ENCODE measurements at regions not wholly inside any gene's neighbourhood (a gene's known extent, or its start where the extent isn't known, plus 50 kb on each side); places are given as distances from the start of the nearest gene placed in this dataset.
"Not testable (repeated sequence)": the region's sequence is repeated elsewhere in the genome, so short reads cannot be mapped to it uniquely, and the experiment has no call there.

GRCh38 chr1:194809665-194810064 lies 1623.3 kb upstream of the B3GALT2 start:
- no peak for DNase-seq (ENCODE audit: low spot score)

GRCh38 chr1:194809215-194809614 lies 1622.8 kb upstream of the B3GALT2 start:
- no peak for DNase-seq (ENCODE audit: low spot score)

GRCh38 chr1:194807530-194808220 lies 1621.3 kb upstream of the B3GALT2 start:
- no peak for DNase-seq (ENCODE audit: low spot score)

DNA sequence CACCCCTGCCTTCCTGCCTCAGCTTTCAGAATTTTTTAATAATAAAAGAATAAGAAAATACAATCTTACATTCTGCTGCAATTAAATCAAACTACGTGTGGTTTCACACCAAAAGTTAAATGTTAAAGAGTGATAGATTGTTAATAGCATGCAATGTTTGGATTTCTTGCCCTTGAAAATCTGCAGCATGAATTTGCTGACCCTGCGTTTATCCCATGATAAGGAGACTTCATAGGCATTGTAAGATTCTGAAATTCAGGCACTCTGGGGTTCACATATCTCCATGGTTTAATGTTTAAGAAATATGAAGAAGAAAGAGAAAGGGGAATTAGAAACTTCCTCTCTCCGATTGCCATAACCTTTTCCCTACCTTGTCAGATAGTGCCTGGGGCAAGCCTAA lies 1616.2 kb upstream of the B3GALT2 start:
- no peak for DNase-seq (ENCODE audit: low spot score)

- DNase-seq (ENCODE audit: low spot score): no peak
Measured at GRCh38 chr1:194795917-194796593, 1609.6 kb upstream of the B3GALT2 start.

GRCh38 chr1:194787001-194787400 lies 1600.6 kb upstream of the B3GALT2 start:
- DNase-seq (ENCODE audit: low spot score): no peak

GRCh38 chr1:194786027-194786426 lies 1599.6 kb upstream of the B3GALT2 start:
- DNase-seq (ENCODE audit: low spot score): no peak

- no peak for DNase-seq (ENCODE audit: low spot score)
Measured at GRCh38 chr1:194776657-194777056, 1590.2 kb upstream of the B3GALT2 start.

- no peak for DNase-seq (ENCODE audit: low spot score)
Measured at GRCh38 chr1:194774535-194774934, 1588.1 kb upstream of the B3GALT2 start.

DNA sequence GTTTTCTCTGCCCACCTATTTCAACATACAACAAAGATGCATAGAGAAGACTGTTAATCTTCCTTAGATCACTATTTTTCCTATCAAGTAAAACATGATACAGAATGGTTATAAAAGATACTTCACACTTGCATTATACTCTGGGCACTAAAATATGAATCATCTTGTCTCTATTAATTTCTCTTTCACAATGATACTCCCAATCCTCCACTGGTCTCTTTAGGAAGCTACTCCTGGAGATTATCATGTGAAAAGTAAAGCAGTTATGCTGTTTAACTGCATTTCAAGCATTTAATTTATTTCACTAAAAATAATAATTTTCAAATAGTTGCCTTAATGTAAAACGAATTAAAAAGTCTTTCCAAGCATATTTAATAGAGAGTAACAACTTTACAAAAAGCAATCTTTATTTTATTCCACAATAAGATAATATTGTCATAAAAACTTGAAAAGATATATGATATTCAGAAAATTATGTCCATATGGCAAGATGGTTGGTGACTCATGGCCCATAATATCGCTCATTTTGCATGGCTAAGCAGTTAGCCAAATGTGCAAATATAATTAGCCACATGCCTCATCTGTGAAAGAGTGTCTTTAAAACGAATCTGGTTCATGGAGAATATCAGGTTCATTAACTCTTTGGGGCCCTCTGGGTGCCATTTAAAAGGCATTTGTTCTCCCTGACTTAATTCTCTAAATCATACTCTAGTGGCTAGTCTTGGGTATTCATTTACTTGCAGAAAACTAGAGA lies 1569.0 kb upstream of the B3GALT2 start:
- DNase-seq (ENCODE audit: low spot score): no peak

GRCh38 chr1:194738843-194739242 lies 1552.4 kb upstream of the B3GALT2 start:
- not testable (repeated sequence) for DNase-seq (ENCODE audit: low spot score)

- no peak for DNase-seq (ENCODE audit: low spot score)
Measured at GRCh38 chr1:194734970-194735369, 1548.6 kb upstream of the B3GALT2 start.

GRCh38 chr1:194731025-194731424 lies 1544.6 kb upstream of the B3GALT2 start:
- no peak for DNase-seq (ENCODE audit: low spot score)

GRCh38 chr1:194730304-194730703 lies 1543.9 kb upstream of the B3GALT2 start:
- DNase-seq (ENCODE audit: low spot score): no peak

DNA sequence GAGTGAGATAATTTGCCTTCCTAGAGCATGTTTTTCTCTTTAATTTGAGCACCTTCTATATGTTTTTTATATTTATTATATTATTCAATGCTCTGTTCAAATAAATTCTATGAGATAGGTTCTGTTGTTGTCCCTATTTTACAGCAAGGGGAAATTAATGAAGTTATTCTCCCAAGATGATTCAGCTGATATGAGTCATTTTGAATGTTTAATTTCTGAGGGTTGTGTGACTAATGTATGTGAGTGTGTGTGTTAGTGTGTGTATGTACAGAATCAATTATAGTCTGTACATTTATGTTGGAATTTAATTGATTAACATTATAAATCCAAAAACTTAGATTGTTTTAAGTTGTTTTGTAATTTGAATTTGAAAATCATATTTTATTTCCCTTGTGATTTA lies 1536.7 kb upstream of the B3GALT2 start:
- DNase-seq (ENCODE audit: low spot score): no peak

GRCh38 chr1:194717941-194718340 lies 1531.5 kb upstream of the B3GALT2 start:
- no peak for DNase-seq (ENCODE audit: low spot score)

DNA sequence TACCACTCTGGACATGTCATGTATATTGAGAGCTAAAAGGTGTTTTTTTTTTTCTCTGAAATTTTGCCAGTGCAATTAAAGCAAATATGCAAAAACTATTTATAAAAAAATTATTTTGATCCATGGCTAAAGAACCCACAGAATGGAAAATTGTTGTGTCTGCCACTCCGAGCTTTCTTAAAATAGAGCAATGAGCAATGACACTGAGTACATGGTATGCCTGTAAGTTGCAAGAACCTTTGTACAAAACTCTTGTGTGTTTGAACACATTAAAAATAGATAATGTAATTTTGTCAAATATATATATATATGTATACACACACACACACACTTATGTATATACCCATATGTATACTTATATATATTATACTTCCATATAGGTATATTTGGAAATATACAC lies 1530.9 kb upstream of the B3GALT2 start:
- no peak for DNase-seq (ENCODE audit: low spot score)

- no peak for DNase-seq (ENCODE audit: low spot score)
Measured at GRCh38 chr1:194710671-194711070, 1524.3 kb upstream of the B3GALT2 start.

- no peak for DNase-seq (ENCODE audit: low spot score)
Measured at GRCh38 chr1:194709439-194709838, 1523.0 kb upstream of the B3GALT2 start.

DNA sequence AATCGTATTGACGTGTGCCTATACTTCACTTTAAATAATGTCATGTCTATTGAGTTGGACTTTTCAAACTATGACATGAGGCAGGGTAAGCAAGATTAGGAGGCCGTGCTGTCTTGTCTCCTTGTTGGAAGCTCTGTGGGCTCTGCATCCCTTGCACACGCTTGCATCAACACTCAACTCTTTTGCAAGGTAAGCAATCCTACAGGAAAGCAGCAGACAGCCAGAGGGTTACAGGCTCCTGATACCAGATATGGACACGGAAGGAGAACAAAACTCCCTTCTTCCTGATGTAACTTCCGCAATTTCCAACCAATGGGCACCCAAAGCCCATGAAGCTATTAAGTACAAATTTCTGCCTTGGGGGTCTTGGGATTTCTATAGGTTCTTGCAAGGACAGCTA lies 1520.7 kb upstream of the B3GALT2 start:
- no peak for DNase-seq (ENCODE audit: low spot score)

GRCh38 chr1:194705123-194705854 lies 1518.9 kb upstream of the B3GALT2 start:
- DNase-seq (ENCODE audit: low spot score): no peak

DNA sequence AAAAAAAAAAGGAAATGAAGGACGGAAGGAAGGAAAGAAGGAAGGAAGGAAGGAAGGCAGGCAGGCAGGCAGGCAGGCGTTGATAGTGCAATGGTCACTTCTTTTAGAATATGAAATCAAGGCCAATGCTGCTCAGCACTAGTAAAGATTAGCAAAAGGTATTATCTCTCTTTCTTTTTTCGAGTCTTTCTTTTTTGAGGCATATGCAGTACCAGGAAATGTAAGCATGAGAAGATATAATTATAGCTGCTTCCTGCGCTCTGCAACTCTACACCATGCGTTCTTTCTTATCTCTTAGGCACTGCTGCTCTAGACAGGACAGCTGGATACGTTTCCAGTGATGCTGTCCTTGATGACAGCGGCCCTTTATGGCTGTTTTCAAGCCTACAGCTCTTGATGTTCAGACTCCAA lies 1512.5 kb upstream of the B3GALT2 start:
- DNase-seq (ENCODE audit: low spot score): no peak
